ENCODE measurements at regions not wholly inside any gene's neighbourhood (a gene's known extent, or its start where the extent isn't known, plus 50 kb on each side); places are given as distances from the start of the nearest gene placed in this dataset.

DNA sequence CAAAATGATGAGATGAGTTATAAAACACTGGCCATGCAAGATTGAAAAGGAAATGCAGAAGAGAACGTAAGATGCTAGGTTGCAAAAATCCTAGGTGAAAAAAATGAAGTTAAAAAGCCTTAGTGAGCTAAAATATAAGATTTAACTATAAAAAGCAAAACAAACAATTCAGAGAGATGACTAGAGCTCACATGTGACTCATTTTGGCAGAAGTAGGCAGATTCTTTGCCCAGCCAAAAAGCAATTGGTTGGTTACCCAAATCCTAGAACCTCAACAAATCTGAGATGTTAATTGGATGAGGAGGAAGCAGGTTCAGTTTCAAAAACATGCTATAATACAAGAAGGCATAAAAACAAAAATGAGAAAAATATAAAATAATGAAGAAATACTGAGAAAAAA, 249.1 kb downstream of the OGFRL1 start (continued):
- TF ChIP-seq, protein P1, sequence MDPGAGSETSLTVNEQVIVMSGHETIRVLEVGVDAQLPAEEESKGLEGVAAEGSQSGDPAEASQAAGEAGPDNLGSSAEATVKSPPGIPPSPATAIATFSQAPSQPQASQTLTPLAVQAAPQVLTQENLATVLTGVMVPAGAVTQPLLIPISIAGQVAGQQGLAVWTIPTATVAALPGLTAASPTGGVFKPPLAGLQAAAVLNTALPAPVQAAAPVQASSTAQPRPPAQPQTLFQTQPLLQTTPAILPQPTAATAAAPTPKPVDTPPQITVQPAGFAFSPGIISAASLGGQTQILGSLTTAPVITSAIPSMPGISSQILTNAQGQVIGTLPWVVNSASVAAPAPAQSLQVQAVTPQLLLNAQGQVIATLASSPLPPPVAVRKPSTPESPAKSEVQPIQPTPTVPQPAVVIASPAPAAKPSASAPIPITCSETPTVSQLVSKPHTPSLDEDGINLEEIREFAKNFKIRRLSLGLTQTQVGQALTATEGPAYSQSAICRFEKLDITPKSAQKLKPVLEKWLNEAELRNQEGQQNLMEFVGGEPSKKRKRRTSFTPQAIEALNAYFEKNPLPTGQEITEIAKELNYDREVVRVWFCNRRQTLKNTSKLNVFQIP (CRISPR knock-in tag; IDR thresholded peaks at IDR 0.05; ENCODE audit: borderline replicate concordance, low read depth), result no peak

DNA sequence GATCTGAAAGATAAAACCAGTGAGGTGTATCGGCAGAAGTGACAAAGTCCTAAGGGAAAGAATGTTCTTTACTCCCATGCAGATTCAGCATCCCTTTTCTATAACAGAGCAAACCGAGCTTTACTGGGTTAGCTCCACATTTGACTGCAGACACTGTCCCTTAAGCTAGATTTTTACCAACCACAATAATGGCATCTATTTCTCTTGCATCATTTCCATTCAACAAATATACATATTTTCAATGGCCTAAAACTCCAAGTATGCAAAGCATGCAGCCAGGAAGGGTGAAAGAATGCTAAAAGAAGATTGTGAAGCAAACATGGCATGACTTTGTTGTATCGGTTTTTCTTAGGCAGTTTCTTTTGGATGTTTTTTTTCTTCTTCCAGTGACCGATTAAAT, 255.4 kb downstream of the OGFRL1 start:
- TF ChIP-seq, protein P2, sequence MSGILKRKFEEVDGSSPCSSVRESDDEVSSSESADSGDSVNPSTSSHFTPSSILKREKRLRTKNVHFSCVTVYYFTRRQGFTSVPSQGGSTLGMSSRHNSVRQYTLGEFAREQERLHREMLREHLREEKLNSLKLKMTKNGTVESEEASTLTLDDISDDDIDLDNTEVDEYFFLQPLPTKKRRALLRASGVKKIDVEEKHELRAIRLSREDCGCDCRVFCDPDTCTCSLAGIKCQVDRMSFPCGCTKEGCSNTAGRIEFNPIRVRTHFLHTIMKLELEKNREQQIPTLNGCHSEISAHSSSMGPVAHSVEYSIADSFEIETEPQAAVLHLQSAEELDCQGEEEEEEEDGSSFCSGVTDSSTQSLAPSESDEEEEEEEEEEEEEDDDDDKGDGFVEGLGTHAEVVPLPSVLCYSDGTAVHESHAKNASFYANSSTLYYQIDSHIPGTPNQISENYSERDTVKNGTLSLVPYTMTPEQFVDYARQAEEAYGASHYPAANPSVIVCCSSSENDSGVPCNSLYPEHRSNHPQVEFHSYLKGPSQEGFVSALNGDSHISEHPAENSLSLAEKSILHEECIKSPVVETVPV (CRISPR knock-in tag; IDR thresholded peaks at IDR 0.05), result no peak
- TF ChIP-seq, protein P1 (CRISPR knock-in tag; IDR thresholded peaks at IDR 0.05; ENCODE audit: borderline replicate concordance, low read depth), result no peak
- TF ChIP-seq TSHZ2 (CRISPR knock-in tag; IDR thresholded peaks at IDR 0.05) (no peak), ISL1 (CRISPR knock-in tag; IDR thresholded peaks at IDR 0.05) (peak; percentile 40; the same call in 1 of the 2 replicates), TOX (CRISPR knock-in tag; IDR thresholded peaks at IDR 0.05; ENCODE audit: borderline replicate concordance) (no peak), CSDC2 (CRISPR knock-in tag; IDR thresholded peaks at IDR 0.05) (no peak), ZNF70 (CRISPR knock-in tag; IDR thresholded peaks at IDR 0.05) (no peak)
- TF ChIP-seq, protein P3, sequence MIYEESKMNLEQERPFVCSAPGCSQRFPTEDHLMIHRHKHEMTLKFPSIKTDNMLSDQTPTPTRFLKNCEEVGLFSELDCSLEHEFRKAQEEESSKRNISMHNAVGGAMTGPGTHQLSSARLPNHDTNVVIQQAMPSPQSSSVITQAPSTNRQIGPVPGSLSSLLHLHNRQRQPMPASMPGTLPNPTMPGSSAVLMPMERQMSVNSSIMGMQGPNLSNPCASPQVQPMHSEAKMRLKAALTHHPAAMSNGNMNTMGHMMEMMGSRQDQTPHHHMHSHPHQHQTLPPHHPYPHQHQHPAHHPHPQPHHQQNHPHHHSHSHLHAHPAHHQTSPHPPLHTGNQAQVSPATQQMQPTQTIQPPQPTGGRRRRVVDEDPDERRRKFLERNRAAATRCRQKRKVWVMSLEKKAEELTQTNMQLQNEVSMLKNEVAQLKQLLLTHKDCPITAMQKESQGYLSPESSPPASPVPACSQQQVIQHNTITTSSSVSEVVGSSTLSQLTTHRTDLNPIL (CRISPR knock-in tag; IDR thresholded peaks at IDR 0.05; ENCODE audit: low read depth), result no peak
- peak; percentile 80 for ATAC-seq

DNA sequence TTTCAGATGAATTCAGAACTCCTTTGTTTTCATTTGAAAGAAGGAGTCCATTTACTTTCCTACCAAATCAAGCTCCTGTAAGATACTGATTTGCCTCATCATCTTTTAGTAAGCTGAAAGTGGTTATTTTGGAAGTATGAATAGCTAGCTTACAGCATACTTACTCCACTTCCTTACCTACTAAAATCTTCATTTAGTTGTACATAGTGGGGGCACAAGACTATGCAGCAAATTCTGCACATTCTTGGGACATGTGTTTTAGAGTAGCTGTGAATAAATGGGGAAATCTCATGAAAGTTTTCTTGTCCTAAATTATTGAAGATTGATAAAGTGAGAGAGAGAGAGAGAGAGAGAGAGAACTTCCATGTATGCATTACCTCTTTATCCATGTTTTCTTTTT, 256.3 kb downstream of the OGFRL1 start:
- TF ChIP-seq PPARA (CRISPR knock-in tag; IDR thresholded peaks at IDR 0.05; ENCODE audit: borderline replicate concordance) (no peak), BACH2 (CRISPR knock-in tag; IDR thresholded peaks at IDR 0.05; ENCODE audit: borderline replicate concordance) (no peak), CSDC2 (CRISPR knock-in tag; IDR thresholded peaks at IDR 0.05) (no peak), ZC3H10 (CRISPR knock-in tag; IDR thresholded peaks at IDR 0.05) (no peak), TOX (CRISPR knock-in tag; IDR thresholded peaks at IDR 0.05; ENCODE audit: borderline replicate concordance) (no peak), ZFP3 (CRISPR knock-in tag; IDR thresholded peaks at IDR 0.05) (no peak), SNAI2 (CRISPR knock-in tag; IDR thresholded peaks at IDR 0.05) (no peak), ZNF8 (CRISPR knock-in tag; IDR thresholded peaks at IDR 0.05) (no peak), ZNF70 (CRISPR knock-in tag; IDR thresholded peaks at IDR 0.05) (no peak), RARB (CRISPR knock-in tag; IDR thresholded peaks at IDR 0.05) (no peak), ISL1 (CRISPR knock-in tag; IDR thresholded peaks at IDR 0.05) (no peak), OSR1 (CRISPR knock-in tag; IDR thresholded peaks at IDR 0.05) (no peak), ZFP30 (CRISPR knock-in tag; IDR thresholded peaks at IDR 0.05) (no peak), GLIS3 (CRISPR knock-in tag; IDR thresholded peaks at IDR 0.05) (no peak)
- TF ChIP-seq, protein P4, sequence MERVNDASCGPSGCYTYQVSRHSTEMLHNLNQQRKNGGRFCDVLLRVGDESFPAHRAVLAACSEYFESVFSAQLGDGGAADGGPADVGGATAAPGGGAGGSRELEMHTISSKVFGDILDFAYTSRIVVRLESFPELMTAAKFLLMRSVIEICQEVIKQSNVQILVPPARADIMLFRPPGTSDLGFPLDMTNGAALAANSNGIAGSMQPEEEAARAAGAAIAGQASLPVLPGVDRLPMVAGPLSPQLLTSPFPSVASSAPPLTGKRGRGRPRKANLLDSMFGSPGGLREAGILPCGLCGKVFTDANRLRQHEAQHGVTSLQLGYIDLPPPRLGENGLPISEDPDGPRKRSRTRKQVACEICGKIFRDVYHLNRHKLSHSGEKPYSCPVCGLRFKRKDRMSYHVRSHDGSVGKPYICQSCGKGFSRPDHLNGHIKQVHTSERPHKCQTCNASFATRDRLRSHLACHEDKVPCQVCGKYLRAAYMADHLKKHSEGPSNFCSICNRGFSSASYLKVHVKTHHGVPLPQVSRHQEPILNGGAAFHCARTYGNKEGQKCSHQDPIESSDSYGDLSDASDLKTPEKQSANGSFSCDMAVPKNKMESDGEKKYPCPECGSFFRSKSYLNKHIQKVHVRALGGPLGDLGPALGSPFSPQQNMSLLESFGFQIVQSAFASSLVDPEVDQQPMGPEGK (CRISPR knock-in tag; IDR thresholded peaks at IDR 0.05; ENCODE audit: borderline replicate concordance), result no peak
- TF ChIP-seq, protein P1 (CRISPR knock-in tag; IDR thresholded peaks at IDR 0.05; ENCODE audit: borderline replicate concordance, low read depth), result no peak
- TF ChIP-seq, protein P2 (CRISPR knock-in tag; IDR thresholded peaks at IDR 0.05), result no peak
- no peak for ATAC-seq

Data from SK-N-SH treated with all-trans-retinoic acid at 6 μM for 48 hours (cell line).